ENCODE measurements at regions not wholly inside any gene's neighbourhood (a gene's known extent, or its start where the extent isn't known, plus 50 kb on each side); places are given as distances from the start of the nearest gene placed in this dataset.
"Not testable (repeated sequence)": the region's sequence is repeated elsewhere in the genome, so short reads cannot be mapped to it uniquely, and the experiment has no call there.

- Histone ChIP-seq H3K4me3 (ENCODE audit: low read depth, low read length) (no peak overlapping the region), H3K36me3 (no peaks in the 10 kb centered on the region), H3K9me3 (no peaks in the 10 kb centered on the region), H3K4me1 (no peaks in the 10 kb centered on the region), H3K27me3 (no peaks in the 10 kb centered on the region)
- no peak for TF ChIP-seq CTCF (IDR thresholded peaks at IDR 0.05; ENCODE audit: low read depth, low read length)
- DNase-seq = no peak
Observed at GRCh38 chr4:66728280-66728679, 817.0 kb downstream of the CENPC start.

- H3K27me3 ChIP-seq; H3K4me3 ChIP-seq (ENCODE audit: low read depth, low read length); H3K9me3 ChIP-seq; DNase-seq; H3K36me3 ChIP-seq; H3K4me1 ChIP-seq: not testable (repeated sequence)
Observed at GRCh38 chr4:66712301-66712921, 832.9 kb downstream of the CENPC start.

- Histone ChIP-seq H3K4me3 (ENCODE audit: low read depth, low read length) (no peak overlapping the region), H3K27me3 (no peaks in the 10 kb centered on the region), H3K36me3 (no peaks in the 10 kb centered on the region), H3K9me3 (no peaks in the 10 kb centered on the region), H3K4me1 (no peaks in the 10 kb centered on the region)
- DNase-seq = no peak
- TF ChIP-seq CTCF (IDR thresholded peaks at IDR 0.05; ENCODE audit: low read depth, low read length) = no peak
Observed at GRCh38 chr4:66704243-66704642, 841.1 kb downstream of the CENPC start.

GRCh38 chr4:66694739-66695138, 850.6 kb downstream of the CENPC start:
- Histone ChIP-seq H3K27me3 (no peaks in the 10 kb centered on the region), H3K9me3 (no peaks in the 10 kb centered on the region), H3K36me3 (no peaks in the 10 kb centered on the region), H3K4me3 (ENCODE audit: low read depth, low read length) (no peak overlapping the region), H3K4me1 (no peaks in the 10 kb centered on the region)
- no peak for DNase-seq
- TF ChIP-seq CTCF (IDR thresholded peaks at IDR 0.05; ENCODE audit: low read depth, low read length) = no peak

GRCh38 chr4:66693694-66694093, 851.6 kb downstream of the CENPC start:
- Histone ChIP-seq H3K9me3 (no peaks in the 10 kb centered on the region), H3K36me3 (no peaks in the 10 kb centered on the region), H3K4me3 (ENCODE audit: low read depth, low read length) (no peak overlapping the region), H3K4me1 (no peaks in the 10 kb centered on the region), H3K27me3 (no peaks in the 10 kb centered on the region)
- no peak for DNase-seq
- no peak for TF ChIP-seq CTCF (IDR thresholded peaks at IDR 0.05; ENCODE audit: low read depth, low read length)

- H3K27me3 ChIP-seq = no peaks in the 10 kb centered on the region
- no peaks in the 10 kb centered on the region for H3K9me3 ChIP-seq
- no peak for TF ChIP-seq CTCF (IDR thresholded peaks at IDR 0.05; ENCODE audit: low read depth, low read length)
- H3K36me3 ChIP-seq = no peaks in the 10 kb centered on the region
- no peak for DNase-seq
- H3K4me1 ChIP-seq = no peaks in the 10 kb centered on the region
- H3K4me3 ChIP-seq (ENCODE audit: low read depth, low read length) = no peak overlapping the region
Observed at GRCh38 chr4:66691101-66691500, 854.2 kb downstream of the CENPC start.

GRCh38 chr4:66688674-66689073, 856.6 kb downstream of the CENPC start:
- H3K27me3 ChIP-seq = no peaks in the 10 kb centered on the region
- TF ChIP-seq CTCF (IDR thresholded peaks at IDR 0.05; ENCODE audit: low read depth, low read length) = no peak
- H3K4me1 ChIP-seq = no peaks in the 10 kb centered on the region
- no peak for DNase-seq
- no peaks in the 10 kb centered on the region for H3K9me3 ChIP-seq
- no peak overlapping the region for H3K4me3 ChIP-seq (ENCODE audit: low read depth, low read length)
- H3K36me3 ChIP-seq = no peaks in the 10 kb centered on the region

All from BE2C (cell line).